Naive thymus-derived CD4-positive, alpha-beta T cell (primary cell): ENCODE measurements at regions not wholly inside any gene's neighbourhood (a gene's known extent, or its start where the extent isn't known, plus 50 kb on each side); places are given as distances from the start of the nearest gene placed in this dataset.

Source experiments
- ATAC-seq: fragments of 150-1000 bp; cut with Tn5 transposase; 2 replicates; pipeline ENCODE4 v1.10.0; 2021; ENCODE audit warnings: mild to moderate bottlenecking, moderate library complexity
- CTCF ChIA-PET: fragments of 350-600 bp; sonication (Branson Sonifier 250); formaldehyde crosslinking; loops from one replicate; lab custom pipeline; 2021; ENCODE audit warnings: antibody characterized with exemption; lab: Charles Lee
- POLR2A ChIA-PET: fragments of 350-600 bp; sonication (Branson Sonifier 250); formaldehyde crosslinking; loops from one replicate; lab custom pipeline; 2021; ENCODE audit warnings: antibody characterized with exemption, inconsistent platforms; lab: Charles Lee
- DNase-seq, 9 donors: peaks; one replicate each; pipeline versions ENCODE4 v3.0.0 to v3.0.0-alpha.2; 2020 to 2022; ENCODE audit warnings: mixed read lengths in 1 of 9
- H3K27ac ChIP-seq: one replicate; pipeline ENCODE4 v1.7.0; 2013; ENCODE audit warnings: mild to moderate bottlenecking, low read depth, low read length, moderate library complexity
- H3K27me3 ChIP-seq, 2 donors: one replicate each; pipeline ENCODE4 v1.7.0; 2013; ENCODE audit warnings: low read length in 2 of 2, mild to moderate bottlenecking in 2 of 2, moderate library complexity in 2 of 2; ENCODE audit not compliant: control insufficient read depth in 2 of 2, insufficient read depth in 2 of 2
- H3K36me3 ChIP-seq, 3 experiments: 1 replicate in 2 of 3; 2 replicates in 1 of 3; pipeline ENCODE4 v1.7.0; 2013; ENCODE audit warnings: low read length in 3 of 3, mild to moderate bottlenecking in 3 of 3, moderate library complexity in 1 of 3; ENCODE audit not compliant: insufficient read depth in 3 of 3, control insufficient read depth in 2 of 3
- H3K4me1 ChIP-seq, 2 donors: one replicate each; pipeline ENCODE4 v1.7.0; 2013; ENCODE audit warnings: low read length in 2 of 2, mild to moderate bottlenecking in 2 of 2, moderate library complexity in 1 of 2; ENCODE audit not compliant: control insufficient read depth in 2 of 2, insufficient read depth in 2 of 2
- H3K4me3 ChIP-seq: 2 replicates; pipeline ENCODE4 v1.7.0; 2013; ENCODE audit warnings: mild to moderate bottlenecking, low read length
- H3K9me3 ChIP-seq, 3 experiments: 1 replicate in 2 of 3; 2 replicates in 1 of 3; pipeline ENCODE4 v1.7.0; 2013; ENCODE audit warnings: low read length in 3 of 3; ENCODE audit not compliant: control insufficient read depth in 2 of 3
- H3K27ac Mint-ChIP-seq, 9 donors: one replicate each; pipeline ENCODE4 v1.8.0; 2020 to 2022; ENCODE audit warnings: mixed read lengths in 9 of 9, mild to moderate bottlenecking in 8 of 9, moderate library complexity in 5 of 9, inconsistent platforms in 2 of 9
- H3K27me3 Mint-ChIP-seq, 5 donors: one replicate each; pipeline ENCODE4 v1.8.0; 2021 to 2022; ENCODE audit warnings: mixed read lengths in 5 of 5, mild to moderate bottlenecking in 1 of 5
- H3K36me3 Mint-ChIP-seq, 5 donors: one replicate each; pipeline ENCODE4 v1.8.0; 2020 to 2022; ENCODE audit warnings: mixed read lengths in 5 of 5, mild to moderate bottlenecking in 3 of 5, inconsistent platforms in 1 of 5
- H3K4me1 Mint-ChIP-seq, 7 donors: one replicate each; pipeline ENCODE4 v1.8.0; 2020 to 2022; ENCODE audit warnings: mixed read lengths in 7 of 7, mild to moderate bottlenecking in 3 of 7, inconsistent platforms in 1 of 7
- H3K4me3 Mint-ChIP-seq, 10 donors: one replicate each; pipeline ENCODE4 v1.8.0; 2020 to 2022; ENCODE audit warnings: mild to moderate bottlenecking in 10 of 10, mixed read lengths in 10 of 10, moderate library complexity in 6 of 10, inconsistent platforms in 2 of 10
- H3K9me3 Mint-ChIP-seq, 11 donors: one replicate each; pipeline ENCODE4 v1.8.0; 2020 to 2022; ENCODE audit warnings: mixed read lengths in 11 of 11, mild to moderate bottlenecking in 4 of 11, inconsistent platforms in 1 of 11, moderate library complexity in 1 of 11
- intact Hi-C, 2 donors: fragments of 100-400 bp; cut with micrococcal nuclease; formaldehyde crosslinking; loops; one replicate each; pipeline ENCODE4 v1.15.1; 2023

DNA sequence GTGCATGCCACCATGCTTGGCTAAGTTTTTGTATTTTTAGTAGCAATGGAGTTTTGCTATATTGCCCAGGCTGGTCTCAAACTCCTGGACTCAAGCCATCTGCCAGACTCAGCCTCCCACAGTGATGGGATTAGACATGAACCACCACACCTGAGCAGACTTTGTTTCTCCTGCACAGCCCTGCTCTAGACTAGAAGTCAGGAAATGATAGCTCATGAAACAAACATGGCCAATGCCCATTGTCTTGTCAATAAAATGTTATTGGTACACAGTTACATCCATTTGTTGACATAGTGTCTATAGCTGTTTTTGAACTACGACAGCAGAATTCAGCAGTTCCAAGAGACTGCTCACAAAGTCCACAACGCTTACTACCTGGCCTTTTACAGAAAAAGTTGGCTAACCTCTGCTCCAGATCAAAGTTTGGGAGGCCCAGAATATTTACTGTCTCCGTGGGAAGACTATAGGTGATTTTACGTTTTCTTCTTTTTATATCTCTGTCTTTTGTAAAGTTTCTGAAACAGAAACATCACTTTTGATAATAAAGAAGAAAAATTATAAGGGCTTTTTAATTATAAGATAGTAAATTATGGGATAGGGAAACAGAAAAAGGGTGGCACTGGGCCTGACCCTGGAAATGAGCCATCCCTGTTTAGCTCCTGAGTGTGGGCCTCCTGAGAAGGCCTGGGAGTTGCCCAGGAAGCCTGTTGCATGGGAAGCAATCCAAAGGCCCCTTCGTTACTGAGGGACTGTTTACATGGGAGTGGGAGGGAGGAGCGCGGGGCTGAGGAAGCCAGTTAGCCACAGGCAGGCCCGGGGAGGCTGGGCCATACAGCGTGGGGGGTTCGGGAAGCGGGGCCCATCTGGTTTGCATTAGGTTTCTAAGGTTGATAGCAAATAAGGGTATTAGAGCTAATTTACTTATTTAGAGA is 201.5 kb downstream of the IRF8 start:
- CTCF ChIA-PET, result no interaction called here
- Mint-ChIP-seq H3K27ac (no peak overlapping the region), H3K4me1 (no peaks in the 10 kb centered on the region), H3K9me3 (peaks cover 0 to 3% (median 0%) of the 10 kb centered on the region in 11 donors), H3K27me3 (peaks cover 3 to 17% (median 5%) of the 10 kb centered on the region in 5 donors), H3K36me3 (no peaks in the 10 kb centered on the region), H3K4me3 (no peak overlapping the region)
- Histone ChIP-seq H3K36me3 (no peaks in the 10 kb centered on the region), H3K27me3 (no peaks in the 10 kb centered on the region), H3K4me3 (no peak overlapping the region), H3K9me3 (no peaks in the 10 kb centered on the region), H3K4me1 (no peaks in the 10 kb centered on the region), H3K27ac (no peak overlapping the region)
- intact Hi-C loops, result no loop called here
- DNase-seq (no peak), ATAC-seq (no peak)
- POLR2A ChIA-PET, result no interaction called here

GRCh38 chr16:86101137-86101896 is 202.4 kb downstream of the IRF8 start:
- H3K4me1 ChIP-seq, result no peaks in the 10 kb centered on the region
- H3K36me3 ChIP-seq, result no peaks in the 10 kb centered on the region
- Mint-ChIP-seq H3K4me3 (no peak overlapping the region), H3K27ac (no peak overlapping the region), H3K4me1 (no peaks in the 10 kb centered on the region), H3K27me3 (peaks cover 3 to 17% (median 5%) of the 10 kb centered on the region in 5 donors), H3K36me3 (no peaks in the 10 kb centered on the region), H3K9me3 (peaks cover 0 to 3% (median 0%) of the 10 kb centered on the region in 11 donors)
- no peaks in the 10 kb centered on the region for H3K9me3 ChIP-seq
- ATAC-seq (no peak), DNase-seq (no peak)
- CTCF ChIA-PET, result no interaction called here
- intact Hi-C loops, result no loop called here
- no peak overlapping the region for H3K4me3 ChIP-seq
- no peaks in the 10 kb centered on the region for H3K27me3 ChIP-seq
- POLR2A ChIA-PET, result no interaction called here
- H3K27ac ChIP-seq, result no peak overlapping the region

GRCh38 chr16:86101897-86102157 is 202.9 kb downstream of the IRF8 start:
- H3K27ac ChIP-seq, result no peak overlapping the region
- no peaks in the 10 kb centered on the region for H3K9me3 ChIP-seq
- DNase-seq, result no peak
- H3K36me3 Mint-ChIP-seq, result no peaks in the 10 kb centered on the region
- no peak overlapping the region for H3K4me3 Mint-ChIP-seq
- ChIA-PET POLR2A (no interaction called here), CTCF (no interaction called here)
- H3K36me3 ChIP-seq, result no peaks in the 10 kb centered on the region
- peaks cover 0 to 3% (median 0%) of the 10 kb centered on the region in 11 donors for H3K9me3 Mint-ChIP-seq
- H3K27ac Mint-ChIP-seq, result no peak overlapping the region
- intact Hi-C loops, result no loop called here
- ATAC-seq, result no peak
- H3K27me3 Mint-ChIP-seq, result peaks cover 3 to 17% (median 5%) of the 10 kb centered on the region in 5 donors
- no peaks in the 10 kb centered on the region for H3K4me1 ChIP-seq
- H3K4me1 Mint-ChIP-seq, result no peaks in the 10 kb centered on the region
- H3K27me3 ChIP-seq, result no peaks in the 10 kb centered on the region
- no peak overlapping the region for H3K4me3 ChIP-seq

DNA sequence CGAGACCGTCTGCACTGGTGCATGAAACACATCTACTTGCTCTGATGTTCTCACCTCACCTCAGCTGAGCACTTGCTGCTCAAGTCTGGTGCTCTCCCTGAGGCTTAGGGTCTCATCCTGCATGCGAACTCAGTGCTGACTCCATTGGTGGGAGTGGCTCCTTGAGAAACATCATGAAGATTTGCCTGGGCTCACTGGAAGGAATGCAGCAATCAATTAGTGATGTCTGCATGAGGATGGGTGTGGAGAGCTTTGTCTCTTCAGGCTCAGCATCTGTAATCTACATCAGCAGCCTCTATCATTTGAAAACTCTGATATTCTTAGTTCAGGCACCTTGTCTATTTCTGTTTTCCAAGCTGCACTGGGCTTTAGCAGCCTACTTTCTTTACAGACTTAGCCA is 204.4 kb downstream of the IRF8 start:
- Histone ChIP-seq H3K27me3 (no peaks in the 10 kb centered on the region), H3K27ac (no peak overlapping the region), H3K9me3 (peaks cover 0 to 2% (median 0%) of the 10 kb centered on the region in 3 experiments), H3K4me3 (no peak overlapping the region), H3K4me1 (no peaks in the 10 kb centered on the region), H3K36me3 (no peaks in the 10 kb centered on the region)
- Mint-ChIP-seq H3K9me3 (peaks cover 0 to 3% (median 0%) of the 10 kb centered on the region in 11 donors), H3K36me3 (no peaks in the 10 kb centered on the region), H3K4me1 (no peaks in the 10 kb centered on the region), H3K27ac (no peak overlapping the region), H3K4me3 (no peak overlapping the region), H3K27me3 (peaks cover 3 to 17% (median 5%) of the 10 kb centered on the region in 5 donors)
- intact Hi-C loops, result no loop called here
- ChIA-PET CTCF (no interaction called here), POLR2A (no interaction called here)
- DNase-seq (no peak), ATAC-seq (no peak)

- DNase-seq (no peak), ATAC-seq (no peak)
- H3K36me3 ChIP-seq, result no peaks in the 10 kb centered on the region
- Mint-ChIP-seq H3K27me3 (peaks cover 3 to 13% (median 5%) of the 10 kb centered on the region in 5 donors), H3K27ac (no peak overlapping the region), H3K4me1 (no peaks in the 10 kb centered on the region), H3K36me3 (no peaks in the 10 kb centered on the region), H3K9me3 (peaks cover 0 to 3% (median 0%) of the 10 kb centered on the region in 11 donors), H3K4me3 (no peak overlapping the region)
- peaks cover 0 to 5% (median 0%) of the 10 kb centered on the region in 3 experiments for H3K9me3 ChIP-seq
- CTCF ChIA-PET, result no interaction called here
- intact Hi-C loops, result no loop called here
- no peak overlapping the region for H3K4me3 ChIP-seq
- no peak overlapping the region for H3K27ac ChIP-seq
- no peaks in the 10 kb centered on the region for H3K27me3 ChIP-seq
- H3K4me1 ChIP-seq, result no peaks in the 10 kb centered on the region
- POLR2A ChIA-PET, result no interaction called here
These were observed 205.6 kb downstream of the IRF8 start for GRCh38 chr16:86104537-86105048.

DNA sequence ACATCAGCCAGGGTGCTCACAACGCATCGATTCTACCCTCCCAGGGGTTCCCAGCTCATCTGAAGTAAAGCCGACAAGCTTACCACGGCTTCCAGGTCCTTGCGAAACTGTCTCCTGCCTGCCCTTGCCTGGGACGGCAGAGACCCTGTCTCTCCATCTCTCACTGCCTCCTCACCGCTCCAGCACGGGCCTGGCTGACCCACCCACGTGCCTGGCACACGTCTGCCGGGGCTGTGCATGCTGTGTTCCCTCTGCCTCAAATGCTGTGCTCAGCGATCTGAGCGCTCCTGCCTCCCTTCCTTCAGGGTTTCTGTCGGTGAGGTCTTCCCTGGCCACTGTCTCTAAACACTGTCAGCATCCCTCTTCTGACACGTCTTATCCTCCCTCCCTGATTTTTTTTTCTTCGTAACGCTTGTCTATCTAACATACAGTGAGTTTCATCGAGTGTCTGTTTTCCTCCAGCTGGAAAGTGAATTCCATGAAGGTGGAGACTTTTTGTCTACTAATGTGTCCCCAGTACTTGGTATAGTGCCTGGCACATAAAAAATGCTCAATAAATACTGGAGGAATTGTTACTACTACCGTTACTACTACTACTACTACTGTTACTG is 208.4 kb downstream of the IRF8 start:
- Histone ChIP-seq H3K9me3 (peaks cover 0 to 5% (median 0%) of the 10 kb centered on the region in 3 experiments), H3K36me3 (no peaks in the 10 kb centered on the region), H3K4me1 (no peaks in the 10 kb centered on the region), H3K4me3 (no peak overlapping the region), H3K27ac (no peak overlapping the region), H3K27me3 (no peaks in the 10 kb centered on the region)
- H3K4me3 Mint-ChIP-seq, result no peak overlapping the region
- H3K9me3 Mint-ChIP-seq, result peaks cover 0 to 9% (median 0%) of the 10 kb centered on the region in 11 donors
- ATAC-seq, result no peak
- ChIA-PET POLR2A (no interaction called here), CTCF (no interaction called here)
- peaks cover 2 to 11% (median 3%) of the 10 kb centered on the region in 5 donors for H3K27me3 Mint-ChIP-seq
- peaks cover 0 to 2% (median 0%) of the 10 kb centered on the region in 7 donors for H3K4me1 Mint-ChIP-seq
- H3K27ac Mint-ChIP-seq, result no peak overlapping the region
- intact Hi-C loops, result no loop called here
- H3K36me3 Mint-ChIP-seq, result peaks cover 0 to 4% (median 0%) of the 10 kb centered on the region in 5 donors
- peak in 1 of 9 donors; percentile 14 for DNase-seq
